Endodermal cell (in vitro differentiated cells): ENCODE measurements at regions not wholly inside any gene's neighbourhood (a gene's known extent, or its start where the extent isn't known, plus 50 kb on each side); places are given as distances from the start of the nearest gene placed in this dataset.

Experiments
- DNase-seq: peaks from one replicate; pipeline ENCODE4 v3.0.0-alpha.2; 2017
- H3K27ac ChIP-seq: 2 replicates; pipeline ENCODE4 v1.5.1; 2013; ENCODE audit warnings: mild to moderate bottlenecking, low read depth, low read length, moderate library complexity
- H3K27me3 ChIP-seq: 2 replicates; pipeline ENCODE4 v1.6.1; 2013; ENCODE audit warnings: mild to moderate bottlenecking, low read length, moderate library complexity; ENCODE audit not compliant: insufficient read depth, control insufficient read depth, poor library complexity, severe bottlenecking
- H3K36me3 ChIP-seq: 2 replicates; pipeline ENCODE4 v1.7.0; 2013; ENCODE audit warnings: mild to moderate bottlenecking, low read length, moderate library complexity; ENCODE audit not compliant: control insufficient read depth, insufficient read depth
- H3K4me1 ChIP-seq: one replicate; pipeline ENCODE4 v1.7.0; 2013; ENCODE audit warnings: low read length; ENCODE audit not compliant: control insufficient read depth, insufficient read depth
- H3K4me3 ChIP-seq: 2 replicates; pipeline ENCODE4 v1.5.1; 2013; ENCODE audit warnings: mild to moderate bottlenecking, low read length, moderate library complexity
- H3K9ac ChIP-seq: 2 replicates; pipeline ENCODE4 v1.6.1; 2013; ENCODE audit warnings: mild to moderate bottlenecking, low read length, moderate library complexity; ENCODE audit not compliant: poor library complexity, severe bottlenecking; ENCODE audit errors: extremely low read depth
- H3K9me3 ChIP-seq: 2 replicates; pipeline ENCODE4 v1.6.1; 2013; ENCODE audit warnings: mild to moderate bottlenecking, low read length, moderate library complexity; ENCODE audit not compliant: control insufficient read depth
- H3K27ac Mint-ChIP-seq: 2 replicates; pipeline ENCODE4 v1.8.0; 2020; ENCODE audit warnings: mixed read lengths
- H3K27me3 Mint-ChIP-seq: 2 replicates; pipeline ENCODE4 v1.8.0; 2021; ENCODE audit warnings: mild to moderate bottlenecking, mixed read lengths; ENCODE audit not compliant: insufficient read depth
- H3K36me3 Mint-ChIP-seq: 2 replicates; pipeline ENCODE4 v1.8.0; 2020; ENCODE audit warnings: low read depth, mixed read lengths
- H3K4me1 Mint-ChIP-seq: 2 replicates; pipeline ENCODE4 v1.8.0; 2020; ENCODE audit warnings: mixed read lengths
- H3K4me3 Mint-ChIP-seq: 2 replicates; pipeline ENCODE4 v1.8.0; 2020; ENCODE audit warnings: mild to moderate bottlenecking, moderate library complexity, mixed read lengths
- H3K9me3 Mint-ChIP-seq: 2 replicates; pipeline ENCODE4 v1.8.0; 2020; ENCODE audit warnings: mild to moderate bottlenecking, mixed read lengths
- CTCF ChIP-seq: fragments of 200-600 bp; sonication (generic); conservative IDR thresholded peaks from 2 replicates; pipeline ENCODE4 v1.5.0; 2021; ENCODE audit warnings: antibody characterized with exemption, mild to moderate bottlenecking
- WGBS, 2 experiments: methylation state at CpG; one replicate each; pipeline versions ENCODE4 v1.1.5 to v1.1.7; 2013; ENCODE audit warnings: missing lambda C conversion rate in 2 of 2, mixed read lengths in 1 of 2; ENCODE audit not compliant: insufficient coverage in 1 of 2, insufficient read length in 1 of 2; 5-methylcytosine and 5-hydroxymethylcytosine counted together

- H3K36me3 Mint-ChIP-seq: no peaks in the 10 kb centered on the region
- Histone ChIP-seq H3K9me3 (no peaks in the 10 kb centered on the region), H3K36me3 (no peaks in the 10 kb centered on the region), H3K9ac (no peak overlapping the region), H3K4me1 (peaks cover 4% of the 10 kb centered on the region), H3K27ac (no peak overlapping the region), H3K4me3 (no peak overlapping the region), H3K27me3 (peaks cover 13% of the 10 kb centered on the region)
- H3K27me3 Mint-ChIP-seq: peaks cover 26% of the 10 kb centered on the region
- TF ChIP-seq CTCF: no peak
- no peaks in the 10 kb centered on the region for H3K9me3 Mint-ChIP-seq
- H3K4me3 Mint-ChIP-seq: no peak overlapping the region
- no peak overlapping the region for H3K27ac Mint-ChIP-seq
- 81% methylated on average over 1 of the region's 1 CpG; no CpG with 5 or more reads in 1 of the 2 experiments for WGBS, 2 experiments
- DNase-seq: no peak
- peaks cover 18% of the 10 kb centered on the region for H3K4me1 Mint-ChIP-seq
Observed at GRCh38 chr11:45430361-45430760, 144.2 kb upstream of the SYT13 start.

- DNase-seq: no peak
- no peak overlapping the region for H3K4me3 ChIP-seq
- WGBS, 2 experiments: 90 to 93% methylated on average over 4 of the region's 4 CpGs
- peaks cover 4% of the 10 kb centered on the region for H3K4me1 ChIP-seq
- Mint-ChIP-seq H3K4me1 (peaks cover 18% of the 10 kb centered on the region), H3K27ac (no peak overlapping the region), H3K36me3 (no peaks in the 10 kb centered on the region), H3K9me3 (no peaks in the 10 kb centered on the region), H3K4me3 (no peak overlapping the region), H3K27me3 (peaks cover 26% of the 10 kb centered on the region)
- no peaks in the 10 kb centered on the region for H3K36me3 ChIP-seq
- no peak overlapping the region for H3K27ac ChIP-seq
- no peak overlapping the region for H3K9ac ChIP-seq
- H3K27me3 ChIP-seq: peaks cover 13% of the 10 kb centered on the region
- TF ChIP-seq CTCF: no peak
- no peaks in the 10 kb centered on the region for H3K9me3 ChIP-seq
Observed at GRCh38 chr11:45429719-45430118, 143.6 kb upstream of the SYT13 start.

GRCh38 chr11:45428541-45429230, 142.5 kb upstream of the SYT13 start:
- Histone ChIP-seq H3K27ac (no peak overlapping the region), H3K4me1 (peaks cover 4% of the 10 kb centered on the region), H3K9ac (no peak overlapping the region), H3K4me3 (no peak overlapping the region), H3K27me3 (peaks cover 6% of the 10 kb centered on the region), H3K9me3 (no peaks in the 10 kb centered on the region), H3K36me3 (no peaks in the 10 kb centered on the region)
- TF ChIP-seq CTCF: no peak
- Mint-ChIP-seq H3K27ac (no peak overlapping the region), H3K27me3 (peaks cover 24% of the 10 kb centered on the region), H3K36me3 (no peaks in the 10 kb centered on the region), H3K4me1 (peaks cover 20% of the 10 kb centered on the region), H3K9me3 (no peaks in the 10 kb centered on the region), H3K4me3 (no peak overlapping the region)
- WGBS, 2 experiments: 95 to 96% methylated on average over 3 to 7 of the region's 7 CpGs
- DNase-seq: no peak
